ENCODE measurements at regions not wholly inside any gene's neighbourhood (a gene's known extent, or its start where the extent isn't known, plus 50 kb on each side); places are given as distances from the start of the nearest gene placed in this dataset.

- no peak for DNase-seq (ENCODE audit: low spot score)
These were observed 111.4 kb upstream of the C1QTNF9B start for GRCh38 chr13:24008679-24009078.

DNA sequence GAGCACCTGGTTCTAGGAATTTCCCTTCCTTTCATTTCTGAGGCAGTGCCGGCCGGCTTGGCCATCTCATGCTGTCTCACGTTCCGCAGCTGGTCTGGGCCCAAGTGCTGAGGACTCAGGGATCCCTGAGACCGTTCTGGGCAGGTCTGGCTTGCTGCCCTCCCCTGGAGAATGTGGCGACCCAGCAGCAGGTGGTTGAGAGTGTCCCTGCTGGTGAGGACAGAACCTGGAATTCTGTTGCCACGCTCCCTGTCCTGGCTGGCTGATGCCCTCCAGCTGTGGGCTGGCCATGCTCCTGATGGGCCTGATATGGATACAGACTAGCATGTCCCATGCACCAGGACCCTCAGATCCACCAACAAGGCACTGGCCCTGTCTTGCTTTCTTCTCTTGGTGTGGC, 114.0 kb upstream of the C1QTNF9B start:
- no peak for DNase-seq (ENCODE audit: low spot score)

- no peak for DNase-seq (ENCODE audit: low spot score)
These were observed 115.3 kb upstream of the C1QTNF9B start for GRCh38 chr13:24012648-24013047.

- DNase-seq (ENCODE audit: low spot score) = no peak
These were observed 115.9 kb upstream of the C1QTNF9B start for GRCh38 chr13:24013189-24013588.

DNA sequence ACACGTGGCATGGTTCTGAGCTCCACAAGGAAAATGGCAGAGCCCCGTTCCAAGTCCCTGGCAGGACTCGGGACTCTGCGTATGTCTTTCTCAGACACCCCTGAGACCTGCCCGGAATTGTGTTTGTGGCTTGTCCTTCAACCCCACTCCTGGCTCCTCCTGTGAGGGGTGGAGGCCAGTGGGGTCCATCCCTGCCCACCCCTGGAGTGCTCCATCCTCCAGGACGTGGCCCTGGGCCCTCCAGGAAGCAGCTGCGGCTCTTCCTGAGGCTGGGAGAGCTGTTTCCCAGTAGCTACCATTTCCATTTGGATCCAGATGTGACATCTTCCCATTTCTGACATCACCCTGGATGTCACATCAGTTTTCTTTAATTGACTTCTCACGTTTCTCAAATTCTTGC, 118.7 kb upstream of the C1QTNF9B start:
- DNase-seq (ENCODE audit: low spot score) = no peak

GRCh38 chr13:24022568-24022967, 125.3 kb upstream of the C1QTNF9B start:
- no peak for DNase-seq (ENCODE audit: low spot score)

- DNase-seq (ENCODE audit: low spot score) = no peak
These were observed 125.8 kb upstream of the C1QTNF9B start for GRCh38 chr13:24023073-24023472.

DNA sequence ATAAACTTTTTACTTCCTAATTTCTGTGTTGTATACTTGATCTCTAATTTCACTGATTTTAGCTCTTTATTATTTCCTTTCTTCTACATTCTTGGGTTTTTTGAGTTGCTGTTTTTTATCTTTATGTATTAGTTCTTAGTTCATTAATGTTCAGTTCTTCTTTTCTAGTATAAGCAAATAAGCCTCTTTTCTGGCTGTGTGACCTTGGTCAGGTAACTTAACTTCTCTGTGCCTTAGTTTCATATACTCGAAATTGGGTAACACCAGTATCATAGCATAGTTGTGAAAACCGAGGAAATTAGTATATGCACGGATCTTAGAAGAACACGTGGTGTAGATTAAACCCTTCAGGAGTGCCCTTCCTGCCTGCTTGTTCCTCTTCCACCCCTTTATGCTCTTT, 130.2 kb upstream of the C1QTNF9B start:
- no peak for DNase-seq (ENCODE audit: low spot score)

DNA sequence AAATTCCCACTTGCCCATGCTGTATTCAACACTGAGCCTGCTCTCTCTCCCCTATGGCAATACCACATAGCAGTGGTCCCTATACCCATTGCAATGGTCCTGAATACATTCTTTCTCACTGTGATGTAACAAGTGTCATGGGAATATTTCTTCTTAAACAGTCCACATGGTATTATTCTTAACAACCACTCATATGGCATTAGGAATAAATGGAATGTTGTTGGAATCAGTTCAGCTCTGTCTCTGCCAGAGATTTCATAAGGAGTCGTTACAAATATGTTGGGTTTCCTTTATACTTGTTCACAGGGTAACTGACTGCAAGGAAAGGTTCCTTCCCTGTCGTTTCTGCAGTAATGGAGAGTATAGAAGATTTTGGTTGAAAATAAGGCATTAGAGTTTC, 128.3 kb upstream of the SPATA13 start:
- DNase-seq (ENCODE audit: low spot score) = no peak

GRCh38 chr13:24032674-24033073, 127.8 kb upstream of the SPATA13 start:
- no peak for DNase-seq (ENCODE audit: low spot score)

DNA sequence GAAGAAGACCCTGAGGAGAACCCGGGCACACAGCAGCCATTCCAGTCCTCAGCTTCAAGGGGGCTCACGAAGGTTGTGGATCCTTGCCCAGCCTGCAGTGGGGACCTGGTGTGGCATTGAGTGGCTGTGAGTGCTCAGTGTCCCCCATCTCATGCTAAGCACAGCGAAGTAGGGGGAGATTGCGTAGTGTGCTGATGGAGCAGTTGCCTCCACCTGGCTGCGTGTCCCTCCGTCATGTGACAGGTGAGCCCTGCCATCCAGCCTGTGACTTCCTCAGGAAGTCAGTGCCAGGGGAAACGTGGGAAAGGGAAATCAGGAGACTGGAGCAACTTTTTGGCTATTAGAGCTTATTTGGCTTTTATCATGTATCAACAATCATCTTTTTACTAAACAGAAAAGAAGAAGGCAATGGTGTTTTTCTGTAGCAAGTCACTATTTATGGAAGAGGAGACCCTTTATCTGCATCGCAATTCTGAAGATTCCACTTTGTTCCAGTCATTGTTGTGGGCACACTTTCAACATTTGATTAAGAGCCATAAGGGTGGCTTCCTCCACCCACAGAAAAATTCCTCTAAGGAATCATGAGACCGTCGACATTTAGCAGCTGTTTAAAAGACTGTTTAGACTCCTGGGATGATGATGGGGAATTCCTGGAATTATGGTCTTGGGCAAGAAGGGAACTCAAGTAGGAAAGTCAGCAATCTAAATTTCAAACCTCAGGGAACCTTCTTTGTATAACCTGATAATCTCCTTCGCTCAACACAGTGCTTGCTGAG, 126.8 kb upstream of the SPATA13 start:
- DNase-seq (ENCODE audit: low spot score) = no peak

DNA sequence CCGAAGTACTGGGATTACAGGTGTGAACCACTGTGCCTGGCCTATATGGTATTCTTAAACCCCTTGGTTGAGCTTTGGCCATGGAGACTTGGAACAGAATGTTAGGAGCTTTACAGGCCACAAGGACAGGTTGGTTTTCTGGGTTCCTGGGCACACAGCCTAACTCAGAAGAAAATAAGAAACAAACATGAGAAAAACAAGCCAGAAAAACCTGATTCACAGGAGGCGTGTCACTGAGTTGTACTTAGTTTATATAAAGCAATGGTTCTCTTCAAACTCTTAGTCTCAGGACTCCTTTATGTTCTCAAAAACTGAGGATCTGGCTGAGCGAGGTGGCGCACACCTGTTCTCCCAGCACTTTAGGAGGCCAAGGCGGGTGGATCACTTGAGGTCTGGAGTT, 125.1 kb upstream of the SPATA13 start:
- DNase-seq (ENCODE audit: low spot score) = no peak

- DNase-seq (ENCODE audit: low spot score) = no peak
These were observed 124.4 kb upstream of the SPATA13 start for GRCh38 chr13:24036115-24036514.

GRCh38 chr13:24038405-24038804, 122.1 kb upstream of the SPATA13 start:
- peak; percentile 63 for DNase-seq (ENCODE audit: low spot score)

DNA sequence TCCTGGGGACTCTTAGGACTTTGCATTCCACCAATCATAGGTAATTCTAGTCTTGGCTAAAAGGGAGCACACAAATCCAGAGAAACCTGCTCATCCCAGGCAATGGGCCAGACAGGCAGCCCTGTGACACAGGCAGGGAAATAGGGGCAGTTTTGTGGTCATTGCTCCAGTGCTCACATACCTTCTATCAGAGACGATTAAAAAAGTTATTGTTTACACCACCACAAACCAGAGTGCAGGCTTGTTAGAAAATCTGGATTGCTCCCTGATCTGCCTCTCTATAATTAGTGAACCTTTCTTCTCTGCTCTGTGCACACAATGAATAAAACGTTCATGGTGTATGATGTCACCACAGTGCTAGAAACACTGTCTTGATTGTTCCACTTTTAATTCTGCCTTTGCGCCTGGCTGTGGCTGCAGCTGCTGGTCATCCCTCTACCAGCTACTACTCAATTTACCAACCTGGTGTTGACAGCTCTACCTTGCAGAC, 121.6 kb upstream of the SPATA13 start:
- DNase-seq (ENCODE audit: low spot score) = peak; percentile 98

- peak; percentile 88 for DNase-seq (ENCODE audit: low spot score)
These were observed 120.7 kb upstream of the SPATA13 start for GRCh38 chr13:24039621-24040475.

DNA sequence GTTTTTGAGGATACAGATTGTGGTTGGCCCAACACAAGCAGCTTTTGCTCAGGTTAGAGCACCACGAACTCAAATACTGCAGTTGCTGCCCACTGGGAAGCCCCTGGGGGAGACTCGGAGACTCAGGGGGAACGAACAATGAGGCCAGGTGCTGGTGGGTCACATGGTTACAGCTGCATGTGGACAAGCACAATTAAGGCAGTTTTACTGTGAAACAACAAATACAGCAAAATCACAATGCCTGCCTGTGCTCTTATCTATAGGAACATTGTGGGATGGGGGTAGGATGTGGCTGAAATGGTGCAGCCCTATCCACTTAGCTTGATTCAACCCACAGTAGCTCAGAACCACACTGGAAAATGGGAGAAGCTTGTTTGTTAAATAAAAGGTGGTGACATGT, 119.7 kb upstream of the SPATA13 start:
- DNase-seq (ENCODE audit: low spot score) = peak; percentile 83

DNA sequence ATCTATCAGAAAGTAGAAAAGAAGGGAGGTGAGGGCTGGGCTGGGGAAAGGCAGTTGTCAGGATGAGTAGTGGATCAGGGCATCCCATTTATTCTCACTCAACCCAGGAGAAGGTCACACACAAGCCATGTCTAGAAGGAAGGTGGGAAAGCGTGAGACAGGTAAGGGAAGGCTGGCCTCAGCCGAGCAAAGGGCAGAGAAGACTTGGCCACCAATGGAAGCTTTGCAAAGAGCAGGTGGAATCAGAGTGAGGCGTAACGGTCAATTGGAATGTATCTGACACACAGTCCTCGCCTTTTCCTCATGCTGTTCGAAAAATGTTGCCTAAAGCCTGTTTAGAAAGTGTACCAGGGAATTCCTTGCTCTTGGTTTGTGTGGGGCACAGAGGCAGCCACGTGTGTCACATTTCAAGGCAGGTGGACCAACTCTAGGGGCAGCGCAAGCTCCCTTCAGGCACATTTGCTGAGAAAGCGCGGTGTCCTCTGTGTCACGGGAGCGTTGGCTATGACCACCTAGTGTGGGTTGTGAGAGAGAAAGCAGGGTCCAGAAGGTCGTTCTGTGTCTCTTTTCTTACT, 118.8 kb upstream of the SPATA13 start:
- no peak for DNase-seq (ENCODE audit: low spot score)

GRCh38 chr13:24042710-24043440, 117.6 kb upstream of the SPATA13 start:
- DNase-seq (ENCODE audit: low spot score) = no peak

GRCh38 chr13:24043590-24044350, 116.8 kb upstream of the SPATA13 start:
- DNase-seq (ENCODE audit: low spot score) = no peak

DNA sequence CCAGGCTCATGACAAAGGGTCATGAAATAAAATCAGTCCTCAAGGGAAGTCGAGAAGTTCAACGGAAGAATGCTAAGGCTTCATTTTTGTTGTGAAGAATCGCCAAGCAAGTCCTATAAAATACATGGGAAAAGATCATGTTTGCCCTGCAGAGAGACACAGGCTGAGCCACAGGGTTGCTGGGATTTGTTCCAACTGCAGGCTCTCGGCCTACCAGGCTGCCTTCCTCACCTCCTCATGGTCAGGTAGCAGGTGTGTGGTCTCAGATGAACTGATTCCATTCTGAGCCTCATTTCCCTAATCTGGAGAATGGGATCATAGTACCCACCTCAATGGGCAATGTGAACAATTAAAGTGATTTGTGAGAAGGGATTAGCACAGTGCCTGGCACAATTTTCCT, 114.9 kb upstream of the SPATA13 start:
- no peak for DNase-seq (ENCODE audit: low spot score)

All from pons (tissue), 1 donor.